GM19463 (cell line): ENCODE measurements at regions not wholly inside any gene's neighbourhood (a gene's known extent, or its start where the extent isn't known, plus 50 kb on each side); places are given as distances from the start of the nearest gene placed in this dataset.

ENCODE experiments used
- ATAC-seq: cut with Tn5 transposase; IDR thresholded peaks from one replicate; pipeline ENCODE4 v1.9.1; 2021; ENCODE audit warnings: mild to moderate bottlenecking, moderate library complexity; ENCODE audit not compliant: unreplicated experiment

GRCh38 chr1:208298593-208299269 is 54.5 kb upstream of the PLXNA2 start:
- ATAC-seq: no peak

GRCh38 chr1:208300084-208300770 is 56.0 kb upstream of the PLXNA2 start:
- ATAC-seq: no peak

- no peak for ATAC-seq
Observed at GRCh38 chr1:208302699-208303238, 58.6 kb upstream of the PLXNA2 start.

- no peak for ATAC-seq
Observed at GRCh38 chr1:208303743-208304712, 59.8 kb upstream of the PLXNA2 start.

- no peak for ATAC-seq
Observed at GRCh38 chr1:208308221-208308620, 64.0 kb upstream of the PLXNA2 start.

- no peak for ATAC-seq
Observed at GRCh38 chr1:208309771-208310170, 65.6 kb upstream of the PLXNA2 start.

- ATAC-seq: no peak
Observed at GRCh38 chr1:208312706-208313105, 68.5 kb upstream of the PLXNA2 start.

- no peak for ATAC-seq
Observed at GRCh38 chr1:208314431-208314830, 70.2 kb upstream of the PLXNA2 start.

- no peak for ATAC-seq
Observed at GRCh38 chr1:208318150-208318734, 74.1 kb upstream of the PLXNA2 start.

GRCh38 chr1:208324005-208324404 is 79.8 kb upstream of the PLXNA2 start:
- ATAC-seq: no peak

- no peak for ATAC-seq
Observed at GRCh38 chr1:208326033-208326432, 81.8 kb upstream of the PLXNA2 start.

- ATAC-seq: no peak
Observed at GRCh38 chr1:208329300-208329699, 85.1 kb upstream of the PLXNA2 start.

GRCh38 chr1:208332036-208332773 is 88.0 kb upstream of the PLXNA2 start:
- ATAC-seq: no peak

- ATAC-seq: no peak
Observed at GRCh38 chr1:208332774-208333126, 88.6 kb upstream of the PLXNA2 start.

GRCh38 chr1:208333676-208334075 is 89.5 kb upstream of the PLXNA2 start:
- ATAC-seq: no peak

GRCh38 chr1:208335371-208336136 is 91.4 kb upstream of the PLXNA2 start:
- no peak for ATAC-seq

- ATAC-seq: no peak
Observed at GRCh38 chr1:208336137-208336518, 91.9 kb upstream of the PLXNA2 start.

GRCh38 chr1:208339911-208340310 is 95.7 kb upstream of the PLXNA2 start:
- no peak for ATAC-seq

GRCh38 chr1:208343226-208343625 is 99.0 kb upstream of the PLXNA2 start:
- no peak for ATAC-seq
